HG03097 (cell line): ENCODE measurements at regions not wholly inside any gene's neighbourhood (a gene's known extent, or its start where the extent isn't known, plus 50 kb on each side); places are given as distances from the start of the nearest gene placed in this dataset.
A peak's percentile ranks its signal among the peaks of the same experiment; 100 is the strongest.

ENCODE experiments used
- ATAC-seq: cut with Tn5 transposase; IDR thresholded peaks from one replicate; pipeline ENCODE4 v1.9.1; 2021; ENCODE audit not compliant: unreplicated experiment, low FRiP score

DNA sequence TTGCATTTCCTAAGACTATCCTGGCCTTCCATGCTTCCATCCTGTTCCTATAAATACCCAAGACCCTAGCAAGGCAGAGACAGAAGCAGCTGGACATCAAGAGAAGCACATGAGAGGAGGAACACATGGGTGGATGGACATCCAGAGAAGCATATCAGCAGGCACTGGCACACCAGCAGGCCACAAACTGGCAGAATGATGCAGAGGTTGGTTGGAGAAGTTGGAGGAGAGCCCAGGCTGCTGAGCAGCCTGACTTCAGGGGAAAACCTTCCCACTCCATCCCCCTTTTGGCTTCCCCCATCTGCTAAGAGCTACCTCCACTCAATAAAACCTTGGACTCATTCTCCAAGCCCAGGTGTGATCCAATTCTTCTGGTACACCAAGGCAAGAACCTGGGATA, 332.5 kb downstream of the FRK start:
- ATAC-seq = no peak

DNA sequence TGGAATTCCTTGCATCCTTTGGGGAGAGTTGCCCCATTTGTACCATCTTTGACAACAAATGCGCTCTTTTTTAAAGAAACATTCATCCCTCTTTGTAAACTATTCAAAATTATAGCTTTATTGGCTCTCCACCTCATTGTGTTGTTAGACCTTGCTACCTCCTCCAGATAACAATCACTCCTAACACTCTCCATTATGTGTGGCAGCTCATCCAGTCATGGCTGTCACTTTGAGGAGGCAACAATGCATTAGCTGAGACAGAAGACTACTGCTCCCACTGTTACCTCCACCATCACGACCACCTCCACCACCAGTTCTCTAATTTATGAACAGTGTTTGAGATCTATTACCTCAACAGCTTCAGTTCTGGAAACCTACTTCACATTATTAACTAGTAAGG, 339.1 kb downstream of the FRK start:
- ATAC-seq = no peak

DNA sequence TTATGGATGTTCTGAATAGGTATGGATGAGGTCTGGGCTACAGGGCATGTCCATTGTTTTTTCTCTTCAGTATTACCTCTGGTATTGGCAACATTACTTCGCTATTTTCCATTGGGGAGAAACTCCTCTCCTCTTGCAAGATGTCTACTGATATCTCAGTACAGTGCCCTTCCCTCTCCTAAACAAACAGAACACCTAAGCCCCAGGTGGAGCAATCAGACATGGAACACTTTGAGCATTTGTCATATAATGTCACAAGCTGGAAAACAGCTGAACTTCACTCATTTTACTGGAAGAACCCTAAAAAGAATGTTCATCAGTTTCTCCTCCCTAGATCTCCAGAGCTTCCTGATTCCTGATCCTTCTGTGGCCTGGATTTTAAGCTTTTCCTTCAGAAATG, 339.8 kb downstream of the FRK start:
- no peak for ATAC-seq

DNA sequence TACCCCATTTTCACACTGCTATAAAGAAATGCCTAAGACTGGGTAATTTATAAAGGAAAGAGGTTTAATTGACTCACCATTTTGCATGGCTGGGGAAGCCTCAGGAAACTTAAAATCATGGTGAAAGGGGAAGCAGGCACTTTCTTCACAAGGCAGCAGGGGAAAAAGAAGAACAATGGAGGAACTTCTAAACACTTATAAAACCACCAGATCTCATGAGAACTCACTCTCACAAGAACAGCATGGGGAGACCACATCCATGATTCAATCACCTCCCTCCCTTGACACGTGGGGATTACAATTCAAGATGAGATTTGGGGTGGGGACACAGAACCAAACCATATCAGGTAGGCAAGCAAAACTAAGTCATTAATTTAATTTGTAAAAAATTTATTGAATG, 343.2 kb downstream of the FRK start:
- ATAC-seq = peak; percentile 34

DNA sequence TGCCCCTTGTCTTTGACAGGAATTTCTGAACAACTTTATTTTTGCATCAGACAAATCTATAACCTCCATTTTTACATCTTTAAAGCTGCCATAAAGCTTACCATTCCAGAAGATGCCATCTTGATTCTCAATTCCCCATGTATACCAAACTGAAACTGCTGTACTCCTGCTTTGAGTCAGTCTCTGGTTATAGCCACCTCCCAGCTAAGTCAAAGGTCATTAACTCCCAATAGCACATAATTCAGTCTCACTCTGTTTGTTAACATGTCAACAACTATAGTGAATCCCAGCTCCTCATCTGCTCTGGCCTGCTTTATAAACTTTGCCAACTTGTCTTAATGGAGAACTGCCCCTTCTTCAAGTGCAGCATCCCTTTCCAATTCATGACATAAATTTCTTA, 343.6 kb downstream of the FRK start:
- peak; percentile 96 for ATAC-seq

DNA sequence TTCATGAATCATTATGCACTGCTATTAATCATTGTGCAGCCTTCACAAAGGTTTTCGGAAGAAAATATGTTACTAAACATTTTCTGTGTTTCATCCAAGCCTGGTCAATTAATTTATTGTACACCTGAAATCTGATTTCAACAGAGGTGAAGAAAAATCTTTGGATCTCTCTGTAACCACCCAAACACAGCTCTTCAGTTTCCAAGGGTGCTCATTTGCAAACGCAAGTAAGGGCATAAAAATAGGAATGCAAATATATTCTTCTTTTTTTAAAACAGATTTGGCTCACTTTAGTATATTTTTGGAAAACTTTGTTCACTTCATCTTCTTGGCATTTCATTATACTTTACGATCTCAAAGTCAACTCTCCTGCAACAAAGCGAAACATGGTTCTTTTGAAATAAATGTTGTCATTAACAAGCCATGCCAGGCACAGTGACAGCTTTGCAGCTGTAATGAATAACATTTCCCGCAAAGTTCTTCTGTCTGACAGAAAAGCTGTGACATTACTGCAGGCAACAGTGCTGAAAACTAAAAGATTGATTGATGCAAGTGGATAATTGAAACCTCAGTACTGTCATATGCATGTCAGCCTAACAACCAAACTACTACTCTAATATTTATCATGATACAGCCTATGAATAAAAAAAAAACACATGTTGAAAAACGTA, 348.3 kb downstream of the FRK start:
- ATAC-seq = no peak

DNA sequence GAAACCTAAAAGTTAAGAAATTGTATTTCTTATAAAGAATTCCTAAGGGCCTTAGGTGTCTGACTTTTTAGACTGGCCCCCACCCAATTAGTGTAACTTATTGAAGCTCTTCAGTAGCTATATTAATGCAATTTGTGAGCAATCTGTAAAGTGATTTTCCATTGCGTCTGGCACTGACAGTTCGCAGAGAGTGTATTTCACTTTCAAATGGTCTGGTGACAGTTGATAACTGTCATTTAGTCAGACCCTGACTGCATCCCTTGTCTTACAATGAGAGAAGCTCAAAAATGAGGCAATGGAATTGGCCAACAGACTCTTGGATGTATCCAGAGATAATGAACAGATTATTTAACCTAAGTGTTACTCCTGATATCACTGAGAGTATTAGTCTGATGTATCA, 351.8 kb downstream of the FRK start:
- ATAC-seq = no peak

DNA sequence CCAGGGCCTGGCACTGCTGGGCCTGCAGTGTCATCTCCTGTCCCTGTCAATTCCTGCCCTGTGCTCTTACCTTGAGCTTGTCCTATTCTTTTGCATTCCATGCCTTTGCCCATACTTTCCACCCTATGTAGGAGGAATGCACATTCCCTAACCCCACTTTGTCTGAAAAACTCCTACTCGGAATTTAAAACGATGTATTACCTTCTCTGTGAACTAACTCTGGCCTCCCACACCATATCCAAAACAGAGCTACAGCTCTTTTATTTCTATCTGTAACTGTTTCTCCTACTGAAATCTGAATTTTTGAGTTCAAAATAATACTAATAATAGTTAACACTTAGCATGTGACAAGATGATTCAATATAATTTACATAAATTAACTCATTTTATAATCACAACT, 353.7 kb downstream of the FRK start:
- no peak for ATAC-seq

DNA sequence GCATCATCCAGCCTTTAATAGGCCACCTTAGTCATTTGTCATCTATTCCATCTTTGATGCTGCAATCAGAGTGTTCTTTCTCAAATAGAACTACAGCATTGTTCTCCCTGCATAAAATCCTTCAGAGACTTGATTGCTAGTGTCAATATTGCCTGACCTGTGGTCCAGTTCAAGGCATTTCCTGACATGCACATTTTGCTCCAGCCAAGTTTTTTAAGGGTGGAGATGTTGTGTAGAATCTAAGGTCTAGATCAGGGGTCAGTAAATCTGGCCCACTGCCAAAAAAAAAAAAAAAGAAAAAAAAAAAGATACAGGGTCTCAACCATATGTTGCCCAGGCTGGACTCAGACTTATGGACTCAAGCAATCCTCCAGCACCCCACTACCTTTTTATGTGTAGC, 354.4 kb downstream of the FRK start:
- ATAC-seq = no peak

DNA sequence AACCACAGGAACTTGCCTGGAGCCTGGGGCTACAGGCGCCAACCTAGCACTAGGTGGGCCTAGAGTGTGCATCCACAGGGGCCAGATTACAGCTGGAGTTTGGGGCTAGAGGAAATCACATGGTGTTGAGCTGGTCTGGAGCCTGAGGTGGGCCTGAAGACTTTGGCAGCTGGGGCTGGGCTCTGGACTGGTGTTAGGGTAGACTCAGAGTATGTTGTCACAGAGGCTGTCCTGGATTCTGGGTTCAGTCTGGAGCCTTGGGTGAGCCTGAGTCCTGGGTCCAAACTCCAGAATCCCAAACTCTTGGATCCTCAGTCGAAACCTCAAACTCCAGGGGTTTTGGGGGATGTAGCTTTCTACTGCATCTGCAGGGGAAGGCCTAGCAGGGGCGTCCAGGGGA, 356.7 kb downstream of the FRK start:
- no peak for ATAC-seq

DNA sequence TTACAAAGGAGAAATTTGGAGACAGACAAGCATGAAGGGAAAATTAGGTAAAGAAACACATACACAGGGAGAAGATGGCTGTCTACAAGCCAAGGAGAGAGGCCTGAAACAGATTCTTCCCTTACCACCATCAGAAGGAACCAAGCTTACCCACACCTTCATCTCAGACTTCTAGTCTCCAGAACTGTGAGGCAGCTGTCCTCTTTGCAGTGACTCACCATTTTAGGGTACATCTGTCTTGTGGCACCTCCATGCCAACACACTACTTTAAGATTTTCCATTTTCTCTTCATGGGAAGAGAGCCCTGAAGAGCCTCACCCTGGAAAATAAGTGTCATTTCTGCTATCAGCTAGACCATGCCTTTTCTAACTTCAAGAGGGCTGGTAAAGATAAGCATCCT, 369.3 kb downstream of the FRK start:
- no peak for ATAC-seq

DNA sequence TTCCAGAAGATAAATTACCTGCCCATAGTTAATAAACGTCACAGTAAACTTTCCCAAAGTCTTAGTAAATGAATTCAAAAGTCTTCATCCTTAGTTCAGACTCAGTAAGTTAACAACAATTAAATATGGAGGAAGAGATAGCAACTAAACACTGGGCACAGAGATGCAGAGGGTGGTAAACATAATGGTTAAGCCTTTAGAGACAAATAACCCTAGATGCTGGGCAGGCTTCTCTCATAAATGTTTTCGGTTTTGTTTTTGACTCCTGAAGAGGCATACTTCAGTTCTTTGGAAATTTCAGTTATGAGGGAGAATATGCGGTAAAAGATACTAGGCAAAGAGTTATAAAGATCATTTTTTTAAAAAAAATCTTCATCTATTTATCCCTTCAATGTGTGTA, 369.8 kb downstream of the FRK start:
- ATAC-seq = no peak

DNA sequence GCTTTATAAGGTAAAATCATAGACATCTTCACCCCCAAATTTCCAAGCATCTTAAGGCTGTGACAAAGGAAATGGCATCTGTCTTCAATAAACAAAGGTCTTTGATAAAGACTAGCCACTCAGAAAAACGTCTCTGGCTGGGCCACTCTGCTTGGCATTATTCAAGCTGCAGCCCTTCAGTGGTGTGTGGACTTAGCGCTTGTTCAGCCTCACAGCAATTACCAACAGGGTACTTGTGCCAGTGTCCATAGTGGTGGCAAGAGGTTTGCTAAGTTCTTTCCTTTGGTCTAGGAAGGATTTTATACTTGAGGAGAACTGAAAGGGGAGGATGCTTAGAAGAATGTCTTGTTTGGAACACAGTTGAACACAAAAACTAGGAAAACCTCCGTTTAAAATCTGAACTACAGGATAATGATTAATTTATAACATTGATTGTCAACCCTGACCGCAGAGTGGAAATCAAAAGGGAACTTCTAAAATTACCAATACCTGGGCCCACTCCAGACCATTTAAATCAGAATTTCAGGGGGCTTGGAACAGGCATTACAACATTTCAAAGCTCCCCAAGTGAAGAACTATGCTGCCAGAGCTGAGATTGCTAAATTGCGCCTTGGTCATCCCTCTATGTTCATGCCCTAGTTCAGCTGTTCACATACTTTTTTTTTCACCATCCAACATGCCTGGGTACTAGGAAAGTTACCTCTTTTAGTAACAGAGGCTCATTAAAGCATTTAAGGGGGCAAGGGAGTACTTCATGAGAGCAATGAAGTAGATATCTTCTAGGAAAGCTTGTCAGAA, 378.5 kb downstream of the FRK start:
- ATAC-seq = no peak

DNA sequence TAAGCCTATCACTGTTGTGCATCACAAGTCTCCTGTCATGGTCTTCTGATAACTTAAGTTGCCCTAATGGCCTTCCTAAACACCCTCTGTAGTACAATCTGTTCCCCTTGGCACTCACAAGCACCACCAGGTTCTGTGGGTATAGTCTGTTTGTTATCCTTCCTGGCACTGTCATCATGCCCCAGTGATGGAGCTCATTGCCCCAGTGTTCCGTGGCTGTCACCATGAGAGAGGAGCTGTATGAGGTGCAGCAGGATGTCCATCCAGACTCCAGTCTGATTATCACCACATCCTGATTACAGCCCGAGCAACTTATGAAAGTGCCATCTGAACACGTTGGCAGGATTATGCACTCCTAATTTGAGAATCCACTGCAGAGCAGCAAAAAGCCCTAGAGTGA, 380.1 kb downstream of the FRK start:
- no peak for ATAC-seq

DNA sequence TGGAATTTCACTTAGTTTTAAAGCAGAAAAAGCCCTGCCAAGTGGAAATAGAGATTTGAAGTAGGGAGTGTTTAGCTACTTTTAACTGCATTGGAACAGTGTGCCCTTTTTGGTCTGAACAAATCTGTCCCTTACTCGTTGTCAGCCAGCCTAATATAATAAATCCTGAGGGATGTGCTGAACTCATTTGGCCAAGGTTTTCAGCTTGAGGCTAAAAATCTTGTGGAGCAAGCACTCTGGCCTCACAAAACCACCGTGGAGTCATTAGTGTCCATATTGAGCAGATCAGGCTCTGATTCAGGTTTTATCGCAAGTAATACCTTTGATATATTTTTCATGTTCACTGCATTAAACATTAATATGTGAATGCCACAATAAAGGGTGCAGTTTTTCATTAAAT, 383.5 kb downstream of the FRK start:
- ATAC-seq = no peak

DNA sequence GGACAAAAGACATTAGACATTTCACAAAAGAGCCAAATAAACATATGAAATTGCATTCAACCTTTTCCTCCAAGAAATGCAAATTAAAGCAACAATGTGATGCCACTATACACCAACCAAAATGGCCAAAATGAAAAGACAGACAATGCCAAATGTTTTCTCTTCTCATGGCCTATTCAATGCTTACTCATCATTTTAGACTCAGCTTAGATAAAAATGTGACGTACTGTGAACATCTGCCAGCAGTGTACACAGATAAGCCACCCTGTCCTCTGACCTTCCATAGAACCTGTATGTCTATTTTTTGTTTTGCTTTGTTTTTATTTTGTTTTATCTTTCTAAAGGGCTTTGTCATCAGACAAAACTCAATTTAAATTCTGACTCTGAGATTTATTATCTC, 385.2 kb downstream of the FRK start:
- no peak for ATAC-seq

DNA sequence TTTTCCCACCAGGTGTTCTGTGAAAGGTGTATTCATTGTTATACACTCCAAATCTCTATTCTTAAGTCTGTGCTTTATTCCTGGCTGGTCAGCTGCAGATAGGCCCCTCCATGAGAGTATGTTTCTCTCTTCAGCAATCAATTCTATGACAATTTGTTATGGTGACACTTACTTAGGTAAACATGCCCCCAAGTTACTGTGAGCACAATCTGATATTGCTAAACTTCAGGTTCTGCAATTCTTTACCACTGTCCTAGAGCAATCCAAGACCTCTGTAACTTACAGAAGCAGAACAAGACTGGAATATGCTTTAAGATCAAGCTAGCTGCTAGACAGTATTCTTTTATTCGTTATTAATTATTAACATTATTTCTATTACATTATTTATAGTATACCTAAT, 391.9 kb downstream of the FRK start:
- ATAC-seq = no peak

DNA sequence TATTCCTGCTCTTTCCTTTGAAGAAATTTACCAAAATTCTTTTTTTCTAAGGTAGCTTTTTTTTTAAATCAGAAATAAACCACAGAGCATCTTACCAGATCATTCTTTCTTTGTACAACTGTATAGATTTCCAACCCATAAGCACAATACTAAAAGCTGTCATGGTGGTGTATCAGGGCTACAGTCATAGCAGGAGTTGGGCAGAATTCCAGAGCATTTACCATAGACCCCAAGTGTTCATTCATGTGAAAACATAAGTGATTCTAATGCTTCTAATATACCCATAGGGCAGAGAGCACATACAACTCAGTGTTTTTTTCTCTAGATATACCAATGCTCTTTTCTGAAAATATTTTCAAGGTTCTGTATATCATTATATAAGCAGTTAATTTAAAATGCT, 392.5 kb downstream of the FRK start:
- no peak for ATAC-seq

DNA sequence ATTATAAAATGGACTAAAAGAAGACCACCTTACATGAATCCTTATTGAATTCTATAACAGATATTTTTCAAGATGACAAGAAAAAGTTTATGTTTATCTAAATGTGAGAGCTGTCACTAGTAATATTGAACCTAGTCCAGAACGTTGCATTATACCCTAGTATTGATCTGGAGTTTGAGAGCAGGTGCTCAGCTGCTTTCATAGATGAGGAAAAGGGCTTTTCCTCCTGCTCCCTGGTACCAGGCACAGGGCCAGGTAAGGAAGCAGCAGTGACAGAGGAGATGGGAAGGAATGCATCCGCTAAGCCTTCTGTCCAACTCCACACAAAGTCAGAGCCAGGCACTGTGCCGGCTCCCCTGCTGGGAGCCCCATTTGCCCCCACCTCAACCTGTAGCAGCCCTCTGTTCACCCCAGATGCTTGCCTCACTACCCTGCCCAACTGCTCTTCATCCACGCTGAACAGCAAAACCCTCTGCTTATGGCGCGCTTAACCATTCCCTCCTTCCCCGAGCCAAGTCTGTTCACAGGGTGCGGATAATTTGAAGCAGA, 393.1 kb downstream of the FRK start:
- ATAC-seq = no peak

DNA sequence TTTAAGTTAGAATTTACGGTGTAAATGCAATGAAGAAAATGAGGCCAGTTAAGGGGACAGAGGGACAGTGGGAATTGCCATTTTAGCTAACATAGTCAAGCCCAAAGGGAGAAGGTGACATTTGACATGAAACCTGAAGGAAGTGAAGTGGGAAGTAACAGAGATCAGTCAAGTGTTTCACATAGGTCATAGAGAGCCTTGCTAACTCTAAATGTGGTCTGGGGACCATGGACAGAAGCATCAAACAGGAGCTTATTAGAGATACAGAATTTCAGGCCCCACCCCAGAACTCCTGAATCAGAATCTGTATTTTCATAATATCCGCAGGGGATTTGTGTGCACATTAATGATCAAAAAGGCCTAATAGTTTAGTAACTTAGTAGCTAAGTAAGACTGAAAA, 393.7 kb downstream of the FRK start:
- ATAC-seq = no peak

DNA sequence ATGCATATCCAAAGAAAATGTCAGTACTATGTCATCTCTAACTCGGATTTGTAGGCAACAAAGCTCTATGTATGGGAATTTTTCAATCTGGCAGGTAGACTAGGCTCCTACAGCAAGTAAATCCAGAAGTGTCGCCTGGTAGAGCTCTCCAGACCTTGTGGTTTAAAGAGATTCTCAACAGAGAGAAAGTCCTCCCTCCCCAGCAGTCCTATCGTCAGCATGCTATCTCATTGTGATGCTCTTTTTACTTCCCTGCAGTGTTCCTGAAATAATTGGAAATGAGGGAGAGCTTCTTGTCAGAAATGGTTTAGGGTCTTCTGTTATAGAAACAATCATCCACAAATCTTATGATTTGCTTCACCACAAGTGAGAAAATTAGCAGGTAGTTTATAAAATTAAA, 395.4 kb downstream of the FRK start:
- ATAC-seq = no peak

DNA sequence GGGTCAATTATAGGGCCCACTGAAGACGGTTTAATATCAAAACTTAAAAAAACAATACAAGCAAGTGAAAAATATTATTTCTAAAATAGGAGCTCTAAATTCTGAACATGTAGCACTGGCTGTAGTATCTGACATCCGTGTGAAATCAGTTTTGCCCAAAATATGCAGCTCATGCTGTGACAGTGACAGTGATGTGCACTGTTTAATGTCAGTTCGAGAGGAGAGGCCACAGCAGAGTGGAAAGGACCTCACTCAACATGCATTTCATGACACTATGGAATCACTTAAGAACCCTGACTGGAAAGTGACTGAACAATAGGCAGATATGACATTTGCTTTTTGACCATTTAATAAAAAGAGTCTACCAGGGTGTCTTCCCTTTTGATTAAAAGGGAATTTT, 397.0 kb downstream of the FRK start:
- ATAC-seq = no peak
